Fibroblast of pulmonary artery (primary cell): ENCODE measurements at regions not wholly inside any gene's neighbourhood (a gene's known extent, or its start where the extent isn't known, plus 50 kb on each side); places are given as distances from the start of the nearest gene placed in this dataset.

Source experiments
- DNase-seq: peaks from one replicate; pipeline ENCODE4 v3.0.0-alpha.2; 2010; ENCODE audit warnings: low read depth
- H3K4me3 ChIP-seq: replicated peaks from 2 replicates; pipeline ENCODE4 v1.5.1; 2011; ENCODE audit warnings: low read depth, mild to moderate bottlenecking, control low read depth, low read length, moderate library complexity
- CTCF ChIP-seq: IDR thresholded peaks from 2 replicates; pipeline ENCODE4 v1.5.1; 2011; ENCODE audit warnings: mild to moderate bottlenecking, control low read depth, low read length, inconsistent platforms; ENCODE audit errors: missing control alignments

GRCh38 chr6:138596591-138596990, 97.3 kb upstream of the NHSL1 start:
- TF ChIP-seq CTCF = no peak
- no peak for DNase-seq
- H3K4me3 ChIP-seq = no peak overlapping the region

GRCh38 chr6:138597336-138597735, 98.0 kb upstream of the NHSL1 start:
- peak; percentile 4 for DNase-seq
- no peak for TF ChIP-seq CTCF
- no peak overlapping the region for H3K4me3 ChIP-seq

- TF ChIP-seq CTCF = no peak
- H3K4me3 ChIP-seq = no peak overlapping the region
- DNase-seq = no peak
Observed at GRCh38 chr6:138598562-138599173, 99.4 kb upstream of the NHSL1 start.

DNA sequence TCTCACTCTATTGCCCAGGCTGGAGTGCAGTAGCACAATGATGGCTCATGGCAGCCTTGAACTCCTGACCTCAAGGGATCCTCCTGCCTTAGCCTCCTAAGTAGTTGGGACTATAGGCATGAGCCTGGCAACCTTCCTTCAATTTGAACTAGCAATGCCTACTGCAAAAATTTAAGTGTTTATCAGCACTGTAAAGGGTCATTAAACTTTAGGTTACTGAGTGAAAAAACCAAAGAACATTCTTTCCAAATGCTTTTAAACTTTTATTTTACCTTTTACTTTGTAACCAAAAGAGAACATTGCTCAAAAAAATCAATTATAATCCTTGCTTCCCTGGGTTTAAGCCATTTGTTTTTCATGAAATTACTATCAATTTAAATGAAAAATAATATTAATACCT, 101.0 kb upstream of the NHSL1 start:
- no peak for DNase-seq
- no peak for TF ChIP-seq CTCF
- no peak overlapping the region for H3K4me3 ChIP-seq

DNA sequence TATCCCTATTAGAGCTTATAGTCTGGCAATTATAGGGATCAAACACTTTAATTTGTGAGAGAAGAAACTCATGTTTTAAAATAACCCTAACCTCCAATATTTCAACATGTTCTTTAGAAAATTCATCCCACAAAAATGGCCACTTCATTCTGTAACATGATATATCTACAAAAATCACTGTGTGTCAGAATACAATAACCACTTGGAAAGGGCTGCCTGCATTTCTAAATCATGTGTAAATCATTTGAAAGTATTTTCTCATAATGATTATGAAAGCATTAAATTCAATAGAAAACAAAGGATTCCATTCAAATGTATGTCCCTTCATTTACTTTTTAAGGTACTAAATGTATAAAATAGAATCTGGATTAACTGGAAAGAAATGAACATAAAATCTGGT, 101.4 kb upstream of the NHSL1 start:
- TF ChIP-seq CTCF = no peak
- peak; percentile 63 for DNase-seq
- H3K4me3 ChIP-seq = no peak overlapping the region

DNA sequence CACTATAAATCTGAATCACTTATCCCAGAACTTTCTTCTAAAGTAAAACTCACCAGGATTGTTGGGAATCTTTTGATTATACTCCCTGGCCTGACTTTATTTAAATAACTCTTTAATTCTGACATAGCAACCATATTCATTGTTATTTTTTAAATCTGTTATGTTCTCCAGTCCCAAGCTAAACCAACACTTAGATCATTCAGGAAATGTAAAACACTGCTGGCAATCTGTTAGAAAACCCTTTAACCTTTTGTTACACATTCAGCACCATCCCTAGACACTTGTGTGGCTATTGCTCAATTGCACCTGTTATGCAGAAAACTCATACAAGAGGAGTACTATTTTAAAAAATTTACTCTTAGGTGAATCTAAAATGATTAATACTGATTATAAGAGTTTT, 101.8 kb upstream of the NHSL1 start:
- peak; percentile 49 for DNase-seq
- H3K4me3 ChIP-seq = no peak overlapping the region
- TF ChIP-seq CTCF = no peak

DNA sequence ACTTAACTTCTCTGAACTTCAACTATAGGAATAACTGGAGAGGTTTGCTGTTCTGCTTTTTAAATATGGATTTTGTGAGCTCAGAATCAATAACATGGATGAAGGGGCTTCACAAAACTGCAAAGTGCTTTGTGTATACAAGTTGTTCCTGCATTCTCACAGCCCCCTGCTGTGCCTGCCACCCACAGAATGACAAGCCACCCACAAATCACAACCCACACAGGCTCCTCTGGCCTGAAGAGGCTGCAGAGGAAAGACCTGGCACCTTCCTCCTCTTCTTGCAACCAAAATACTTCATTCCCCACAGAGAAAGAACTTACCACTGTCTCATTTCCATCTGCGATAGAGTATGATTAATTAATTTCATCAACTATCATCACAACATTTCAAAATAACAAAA, 106.7 kb upstream of the NHSL1 start:
- DNase-seq = no peak
- H3K4me3 ChIP-seq = no peak overlapping the region
- TF ChIP-seq CTCF = no peak
